Stomach (tissue), 4 donors: ENCODE measurements at regions not wholly inside any gene's neighbourhood (a gene's known extent, or its start where the extent isn't known, plus 50 kb on each side); places are given as distances from the start of the nearest gene placed in this dataset.

ENCODE experiments used
- EP300 ChIP-seq: sonication (generic); formaldehyde crosslinking; IDR thresholded peaks from one replicate; pipeline ENCODE4 v1.6.1; 2017; ENCODE audit warnings: antibody characterized with exemption
- POLR2A ChIP-seq, 4 donors: fragments of 450-650 bp; IDR thresholded peaks; one replicate each; pipeline ENCODE4 v1.6.1; 2016; ENCODE audit warnings: antibody characterized with exemption in 4 of 4, control low read depth in 2 of 4, mild to moderate bottlenecking in 1 of 4, moderate library complexity in 1 of 4
- POLR2AphosphoS5 ChIP-seq, 3 donors: sonication (generic); formaldehyde crosslinking; IDR thresholded peaks; one replicate each; pipeline ENCODE4 v1.6.1; 2016; ENCODE audit warnings: antibody characterized with exemption in 3 of 3
- TF ChIP-seq, protein P1 (sequence below), 7 experiments: fragments of 450-650 bp in 4 of 7; fragments of 200-600 bp in 3 of 7; sonication (generic) in 3 of 7; IDR thresholded peaks; one replicate each; pipeline ENCODE4 v1.5.1; 2016 to 2019; ENCODE audit warnings: antibody characterized with exemption in 7 of 7, control low read depth in 2 of 7, mild to moderate bottlenecking in 1 of 7

DNA sequence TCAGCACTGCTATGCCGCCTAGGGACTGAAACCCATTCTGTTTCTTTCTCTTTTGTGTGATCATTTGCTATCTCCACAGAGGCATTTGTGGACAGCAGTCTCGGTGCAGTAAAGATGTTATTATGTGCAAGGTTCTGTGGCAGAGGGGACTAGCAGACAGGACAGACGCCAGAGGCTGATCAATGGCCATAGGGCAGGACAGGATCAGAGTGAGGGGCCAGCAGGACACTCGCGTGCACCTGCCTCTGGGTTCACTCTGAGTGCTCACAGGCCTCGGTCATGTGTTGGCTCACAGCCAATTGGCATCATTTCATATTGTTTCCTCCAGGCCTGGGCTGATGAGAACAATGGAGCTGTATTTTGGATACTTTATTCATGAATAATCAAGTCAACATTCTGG lies 212.6 kb downstream of the TGFB2 start:
- TF ChIP-seq, protein P1, sequence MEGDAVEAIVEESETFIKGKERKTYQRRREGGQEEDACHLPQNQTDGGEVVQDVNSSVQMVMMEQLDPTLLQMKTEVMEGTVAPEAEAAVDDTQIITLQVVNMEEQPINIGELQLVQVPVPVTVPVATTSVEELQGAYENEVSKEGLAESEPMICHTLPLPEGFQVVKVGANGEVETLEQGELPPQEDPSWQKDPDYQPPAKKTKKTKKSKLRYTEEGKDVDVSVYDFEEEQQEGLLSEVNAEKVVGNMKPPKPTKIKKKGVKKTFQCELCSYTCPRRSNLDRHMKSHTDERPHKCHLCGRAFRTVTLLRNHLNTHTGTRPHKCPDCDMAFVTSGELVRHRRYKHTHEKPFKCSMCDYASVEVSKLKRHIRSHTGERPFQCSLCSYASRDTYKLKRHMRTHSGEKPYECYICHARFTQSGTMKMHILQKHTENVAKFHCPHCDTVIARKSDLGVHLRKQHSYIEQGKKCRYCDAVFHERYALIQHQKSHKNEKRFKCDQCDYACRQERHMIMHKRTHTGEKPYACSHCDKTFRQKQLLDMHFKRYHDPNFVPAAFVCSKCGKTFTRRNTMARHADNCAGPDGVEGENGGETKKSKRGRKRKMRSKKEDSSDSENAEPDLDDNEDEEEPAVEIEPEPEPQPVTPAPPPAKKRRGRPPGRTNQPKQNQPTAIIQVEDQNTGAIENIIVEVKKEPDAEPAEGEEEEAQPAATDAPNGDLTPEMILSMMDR (IDR thresholded peaks at IDR 0.05): no peak
- TF ChIP-seq POLR2A (IDR thresholded peaks at IDR 0.05) (no peak), POLR2AphosphoS5 (IDR thresholded peaks at IDR 0.05) (no peak), EP300 (no peak)
